Neural cell (in vitro differentiated cells): ENCODE measurements at regions not wholly inside any gene's neighbourhood (a gene's known extent, or its start where the extent isn't known, plus 50 kb on each side); places are given as distances from the start of the nearest gene placed in this dataset.

ENCODE experiments used
- CTCF ChIP-seq: fragments of 450-650 bp; IDR thresholded peaks from 2 replicates; pipeline ENCODE4 v1.5.1; 2014; ENCODE audit warnings: antibody characterized with exemption, mild to moderate bottlenecking, moderate library complexity; ENCODE audit not compliant: poor library complexity, severe bottlenecking
- EP300 ChIP-seq: fragments of 450-650 bp; conservative IDR thresholded peaks from 2 replicates; pipeline ENCODE4 v1.6.1; 2014; ENCODE audit warnings: antibody characterized with exemption, mild to moderate bottlenecking, moderate library complexity; ENCODE audit not compliant: poor library complexity, severe bottlenecking
- EZH2 ChIP-seq: fragments of 200-600, 300-800 bp; shearing (Covaris generic), sonication (generic); IDR thresholded peaks from 2 replicates; pipeline ENCODE4 v1.6.1; 2014; ENCODE audit warnings: antibody characterized with exemption, low read length, borderline replicate concordance, mild to moderate bottlenecking; ENCODE audit not compliant: insufficient read depth, poor library complexity, severe bottlenecking
- MXI1 ChIP-seq: fragments of 450-650 bp; conservative IDR thresholded peaks from 2 replicates; pipeline ENCODE4 v1.6.1; 2014; ENCODE audit warnings: antibody characterized with exemption, mild to moderate bottlenecking; ENCODE audit not compliant: poor library complexity, severe bottlenecking
- POLR2AphosphoS5 ChIP-seq: IDR thresholded peaks from 2 replicates; pipeline ENCODE4 v1.6.1; 2012
- REST ChIP-seq: IDR thresholded peaks from 2 replicates; pipeline ENCODE4 v1.6.1; 2012; ENCODE audit warnings: borderline replicate concordance

GRCh38 chr5:13143214-13143613 is 801.3 kb downstream of the DNAH5 start:
- TF ChIP-seq CTCF (no peak), POLR2AphosphoS5 (no peak), REST (no peak), EZH2 (no peak), MXI1 (no peak), EP300 (no peak)
